ENCODE measurements at regions not wholly inside any gene's neighbourhood (a gene's known extent, or its start where the extent isn't known, plus 50 kb on each side); places are given as distances from the start of the nearest gene placed in this dataset.

- peak; percentile 93 for DNase-seq (ENCODE audit: insufficient read length, low spot score, missing footprints)
- Histone ChIP-seq H4K20me1 (ENCODE audit: insufficient read depth, low read length) (no peaks in the 10 kb centered on the region), H3K4me3 (ENCODE audit: insufficient read depth, low read length) (no peak overlapping the region), H3K4me2 (ENCODE audit: insufficient read depth, low read length) (no peak overlapping the region), H3K27ac (ENCODE audit: low read depth, low read length) (no peak overlapping the region), H2AFZ (ENCODE audit: low read length) (no peak overlapping the region), H3K79me2 (ENCODE audit: insufficient read depth, low read length) (no peaks in the 10 kb centered on the region), H3K27me3 (ENCODE audit: insufficient read depth, low read length) (no peaks in the 10 kb centered on the region), H3K36me3 (ENCODE audit: insufficient read depth, low read length) (no peaks in the 10 kb centered on the region), H3K9me3 (ENCODE audit: low read depth, low read length) (no peaks in the 10 kb centered on the region), H3K4me1 (ENCODE audit: insufficient read depth, low read length) (peaks cover 24% of the 10 kb centered on the region)
- no peak for TF ChIP-seq CTCF (IDR thresholded peaks at IDR 0.05; ENCODE audit: extremely low read depth, low read depth, low read length)
Observed at GRCh38 chr3:124663690-124664089, 66.6 kb upstream of the UMPS start.

- H3K27ac ChIP-seq (ENCODE audit: low read depth, low read length), result no peak overlapping the region
- no peak for TF ChIP-seq CTCF (IDR thresholded peaks at IDR 0.05; ENCODE audit: extremely low read depth, low read depth, low read length)
- no peak for DNase-seq (ENCODE audit: insufficient read length, low spot score, missing footprints)
Observed at GRCh38 chr3:124664804-124665203, 65.4 kb upstream of the UMPS start.

DNA sequence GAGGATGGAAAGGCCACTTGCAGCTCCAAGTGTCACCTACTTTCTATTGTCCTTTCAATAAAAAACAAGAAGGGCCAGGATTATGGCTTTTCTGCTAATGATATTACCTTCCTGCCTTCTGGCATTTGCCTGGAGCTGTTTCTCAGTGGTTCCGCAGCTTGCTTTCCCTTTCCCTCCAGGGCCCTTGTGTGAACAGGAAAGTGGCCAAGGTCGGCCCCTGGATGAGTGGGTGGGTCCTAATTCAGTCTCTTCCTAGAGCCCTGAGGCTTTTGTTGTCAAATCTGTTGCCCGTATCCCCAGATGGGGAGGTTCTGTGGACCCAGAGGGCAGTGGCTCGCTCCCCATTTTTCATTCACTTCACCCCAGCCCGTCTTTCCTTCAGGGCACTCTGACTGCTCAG, 64.2 kb upstream of the UMPS start:
- Histone ChIP-seq H4K20me1 (ENCODE audit: insufficient read depth, low read length) (no peaks in the 10 kb centered on the region), H3K4me2 (ENCODE audit: insufficient read depth, low read length) (no peak overlapping the region), H3K4me3 (ENCODE audit: insufficient read depth, low read length) (no peak overlapping the region), H3K27me3 (ENCODE audit: insufficient read depth, low read length) (no peaks in the 10 kb centered on the region), H3K36me3 (ENCODE audit: insufficient read depth, low read length) (no peaks in the 10 kb centered on the region), H2AFZ (ENCODE audit: low read length) (no peak overlapping the region), H3K79me2 (ENCODE audit: insufficient read depth, low read length) (no peaks in the 10 kb centered on the region), H3K9me3 (ENCODE audit: low read depth, low read length) (no peaks in the 10 kb centered on the region), H3K27ac (ENCODE audit: low read depth, low read length) (no peak overlapping the region), H3K4me1 (ENCODE audit: insufficient read depth, low read length) (peaks cover 30% of the 10 kb centered on the region)
- DNase-seq (ENCODE audit: insufficient read length, low spot score, missing footprints), result no peak
- TF ChIP-seq CTCF (IDR thresholded peaks at IDR 0.05; ENCODE audit: extremely low read depth, low read depth, low read length), result no peak

More at GRCh38 chr3:124664804-124665203, 65.4 kb upstream of the UMPS start:
- Histone ChIP-seq H3K4me3 (ENCODE audit: insufficient read depth, low read length) (no peak overlapping the region), H3K36me3 (ENCODE audit: insufficient read depth, low read length) (no peaks in the 10 kb centered on the region), H3K4me1 (ENCODE audit: insufficient read depth, low read length) (peaks cover 34% of the 10 kb centered on the region), H3K4me2 (ENCODE audit: insufficient read depth, low read length) (no peak overlapping the region), H2AFZ (ENCODE audit: low read length) (no peak overlapping the region), H4K20me1 (ENCODE audit: insufficient read depth, low read length) (no peaks in the 10 kb centered on the region), H3K79me2 (ENCODE audit: insufficient read depth, low read length) (no peaks in the 10 kb centered on the region), H3K9me3 (ENCODE audit: low read depth, low read length) (no peaks in the 10 kb centered on the region), H3K27me3 (ENCODE audit: insufficient read depth, low read length) (no peaks in the 10 kb centered on the region)

GRCh38 chr3:124669470-124669869, 60.8 kb upstream of the UMPS start:
- DNase-seq (ENCODE audit: insufficient read length, low spot score, missing footprints), result no peak
- Histone ChIP-seq H4K20me1 (ENCODE audit: insufficient read depth, low read length) (no peaks in the 10 kb centered on the region), H3K27me3 (ENCODE audit: insufficient read depth, low read length) (no peaks in the 10 kb centered on the region), H3K36me3 (ENCODE audit: insufficient read depth, low read length) (no peaks in the 10 kb centered on the region), H2AFZ (ENCODE audit: low read length) (no peak overlapping the region), H3K4me3 (ENCODE audit: insufficient read depth, low read length) (no peak overlapping the region), H3K4me2 (ENCODE audit: insufficient read depth, low read length) (peak overlapping the region; percentile 15), H3K79me2 (ENCODE audit: insufficient read depth, low read length) (no peaks in the 10 kb centered on the region), H3K4me1 (ENCODE audit: insufficient read depth, low read length) (peaks cover 14% of the 10 kb centered on the region), H3K27ac (ENCODE audit: low read depth, low read length) (peak overlapping the region; percentile 29), H3K9me3 (ENCODE audit: low read depth, low read length) (no peaks in the 10 kb centered on the region)
- no peak for TF ChIP-seq CTCF (IDR thresholded peaks at IDR 0.05; ENCODE audit: extremely low read depth, low read depth, low read length)
